A172 (cell line): ENCODE measurements at regions not wholly inside any gene's neighbourhood (a gene's known extent, or its start where the extent isn't known, plus 50 kb on each side); places are given as distances from the start of the nearest gene placed in this dataset.
"Not testable (repeated sequence)": the region's sequence is repeated elsewhere in the genome, so short reads cannot be mapped to it uniquely, and the experiment has no call there.

Experiments
- DNase-seq: peaks from one replicate; pipeline ENCODE4 v3.0.0-alpha.2; 2015; ENCODE audit warnings: low spot score

GRCh38 chr5:18461766-18462165, 827.5 kb downstream of the TAF11L14 start:
- DNase-seq, result no peak

- DNase-seq, result peak; percentile 82
These were observed 831.8 kb downstream of the TAF11L14 start for GRCh38 chr5:18465833-18466681.

GRCh38 chr5:18466731-18467130, 832.5 kb downstream of the TAF11L14 start:
- DNase-seq, result no peak

GRCh38 chr5:18471791-18472190, 837.5 kb downstream of the TAF11L14 start:
- DNase-seq, result not testable (repeated sequence)

- DNase-seq, result peak; percentile 40
These were observed 849.2 kb downstream of the TAF11L14 start for GRCh38 chr5:18483451-18483850.

GRCh38 chr5:18487928-18488480, 853.7 kb downstream of the TAF11L14 start:
- DNase-seq, result no peak

GRCh38 chr5:18489703-18490102, 855.4 kb downstream of the TAF11L14 start:
- DNase-seq, result no peak

- DNase-seq, result no peak
These were observed 857.1 kb downstream of the TAF11L14 start for GRCh38 chr5:18491349-18491748.

GRCh38 chr5:18495157-18495556, 860.9 kb downstream of the TAF11L14 start:
- no peak for DNase-seq

- no peak for DNase-seq
These were observed 861.8 kb downstream of the TAF11L14 start for GRCh38 chr5:18496041-18496440.

GRCh38 chr5:18497089-18497488, 862.8 kb downstream of the TAF11L14 start:
- DNase-seq, result no peak

- DNase-seq, result no peak
These were observed 869.6 kb downstream of the TAF11L14 start for GRCh38 chr5:18503797-18504328.

GRCh38 chr5:18507114-18507513, 872.9 kb downstream of the TAF11L14 start:
- no peak for DNase-seq

- DNase-seq, result no peak
These were observed 883.6 kb downstream of the TAF11L14 start for GRCh38 chr5:18517641-18518380.

GRCh38 chr5:18523380-18523779, 889.1 kb downstream of the TAF11L14 start:
- no peak for DNase-seq

GRCh38 chr5:18526792-18527405, 892.6 kb downstream of the TAF11L14 start:
- DNase-seq, result no peak

- no peak for DNase-seq
These were observed 898.9 kb downstream of the TAF11L14 start for GRCh38 chr5:18533137-18533536.

GRCh38 chr5:18534119-18534518, 899.9 kb downstream of the TAF11L14 start:
- DNase-seq, result no peak

- DNase-seq, result not testable (repeated sequence)
These were observed 901.5 kb downstream of the TAF11L14 start for GRCh38 chr5:18535753-18536152.

GRCh38 chr5:18544421-18544820, 910.2 kb downstream of the TAF11L14 start:
- DNase-seq, result no peak

GRCh38 chr5:18546591-18546990, 912.3 kb downstream of the TAF11L14 start:
- no peak for DNase-seq

GRCh38 chr5:18551716-18552115, 917.5 kb downstream of the TAF11L14 start:
- no peak for DNase-seq
